ENCODE measurements at regions not wholly inside any gene's neighbourhood (a gene's known extent, or its start where the extent isn't known, plus 50 kb on each side); places are given as distances from the start of the nearest gene placed in this dataset.

- intact Hi-C loops (cut with micrococcal nuclease; ENCODE audit: unreplicated experiment) = no loop called here
- TF ChIP-seq CTCF (conservative IDR thresholded peaks at IDR 0.05) = no peak
- TF ChIP-seq EZH2 (IDR thresholded peaks at IDR 0.05; ENCODE audit: low read depth) = no peak
- H3K4me1 ChIP-seq (replicated peaks; ENCODE audit: insufficient read depth) = no peaks in the 10 kb centered on the region
- no TSS peak for BruUV-seq (replicated peaks)
- H2AFZ ChIP-seq = no peak overlapping the region
- no peaks in the 10 kb centered on the region for H3K9me3 ChIP-seq (ENCODE audit: insufficient read depth, low read depth)
- H3K27ac ChIP-seq = no peak overlapping the region
- no peaks in the 10 kb centered on the region for H3K36me3 ChIP-seq (ENCODE audit: low read depth)
- H3K9me2 ChIP-seq (ENCODE audit: insufficient read depth) = no peaks in the 10 kb centered on the region
- no peaks in the 10 kb centered on the region for H4K20me1 ChIP-seq (ENCODE audit: insufficient read depth)
- no peaks in the 10 kb centered on the region for H3K27me3 ChIP-seq (ENCODE audit: insufficient read depth, low read depth)
- ChIA-PET CTCF (no interaction called here), POLR2A (ENCODE audit: unreplicated experiment) (no interaction called here)
- H3K79me2 ChIP-seq (ENCODE audit: low read depth) = no peaks in the 10 kb centered on the region
- DNase-seq = no peak
- H3F3A ChIP-seq (ENCODE audit: insufficient read depth, low read depth) = no peaks in the 10 kb centered on the region
- no peak overlapping the region for H3K4me2 ChIP-seq
- H3K4me3 ChIP-seq = no peak overlapping the region
Observed at GRCh38 chr6:146898069-146898887, 299.5 kb downstream of the ADGB start.

- H3K36me3 ChIP-seq (ENCODE audit: low read depth) = no peaks in the 10 kb centered on the region
- no peak overlapping the region for H3K4me3 ChIP-seq
- H3K79me2 ChIP-seq (ENCODE audit: low read depth) = no peaks in the 10 kb centered on the region
- no peaks in the 10 kb centered on the region for H3K9me2 ChIP-seq (ENCODE audit: insufficient read depth)
- no TSS peak for BruUV-seq (replicated peaks)
- no peak overlapping the region for H3K4me2 ChIP-seq
- no peak overlapping the region for H2AFZ ChIP-seq
- H3K27me3 ChIP-seq (ENCODE audit: insufficient read depth, low read depth) = no peaks in the 10 kb centered on the region
- no peaks in the 10 kb centered on the region for H3F3A ChIP-seq (ENCODE audit: insufficient read depth, low read depth)
- ChIA-PET POLR2A (ENCODE audit: unreplicated experiment) (no interaction called here), CTCF (no interaction called here)
- intact Hi-C loops (cut with micrococcal nuclease; ENCODE audit: unreplicated experiment) = no loop called here
- no peaks in the 10 kb centered on the region for H4K20me1 ChIP-seq (ENCODE audit: insufficient read depth)
- DNase-seq = no peak
- H3K27ac ChIP-seq = no peak overlapping the region
- TF ChIP-seq EZH2 (IDR thresholded peaks at IDR 0.05; ENCODE audit: low read depth) (no peak), CTCF (conservative IDR thresholded peaks at IDR 0.05) (no peak)
- H3K4me1 ChIP-seq (replicated peaks; ENCODE audit: insufficient read depth) = no peaks in the 10 kb centered on the region
- no peaks in the 10 kb centered on the region for H3K9me3 ChIP-seq (ENCODE audit: insufficient read depth, low read depth)
Observed at GRCh38 chr6:146898888-146899227, 300.1 kb downstream of the ADGB start.

- Histone ChIP-seq H3K27ac (no peak overlapping the region), H3K4me1 (replicated peaks; ENCODE audit: insufficient read depth) (peaks cover 18% of the 10 kb centered on the region), H3K27me3 (ENCODE audit: insufficient read depth, low read depth) (no peaks in the 10 kb centered on the region), H3K9me2 (ENCODE audit: insufficient read depth) (no peaks in the 10 kb centered on the region), H3K36me3 (ENCODE audit: low read depth) (no peaks in the 10 kb centered on the region), H3K79me2 (ENCODE audit: low read depth) (no peaks in the 10 kb centered on the region), H2AFZ (no peak overlapping the region), H3F3A (ENCODE audit: insufficient read depth, low read depth) (peaks cover 10% of the 10 kb centered on the region; the same call in 1 of the 2 replicates), H3K9me3 (ENCODE audit: insufficient read depth, low read depth) (no peaks in the 10 kb centered on the region), H3K4me3 (no peak overlapping the region), H3K4me2 (no peak overlapping the region), H4K20me1 (ENCODE audit: insufficient read depth) (no peaks in the 10 kb centered on the region)
- intact Hi-C loops (cut with micrococcal nuclease; ENCODE audit: unreplicated experiment) = loop anchor here (1.0 to 5.0 kb wide), 4 partner anchors 320 to 605 kb away; no protein-coding TSS in a partner anchor
- POLR2A ChIA-PET (ENCODE audit: unreplicated experiment) = interaction anchor here (0.6 kb wide), 2 partner anchors 95 to 156 kb away, joined by 3 to 4 read pairs; no protein-coding TSS in a partner anchor
- TF ChIP-seq CTCF (conservative IDR thresholded peaks at IDR 0.05) (peak; percentile 69), EZH2 (IDR thresholded peaks at IDR 0.05; ENCODE audit: low read depth) (no peak)
- DNase-seq = no peak
- BruUV-seq (replicated peaks) = no TSS peak
- CTCF ChIA-PET = interaction anchor here (0.6 to 0.7 kb wide), 2 partner anchors 385 to 722 kb away, joined by 4 to 15 read pairs; no protein-coding TSS in a partner anchor
Observed at GRCh38 chr6:146901940-146902816, 302.0 kb upstream of the STXBP5 start.
